ENCODE measurements at regions not wholly inside any gene's neighbourhood (a gene's known extent, or its start where the extent isn't known, plus 50 kb on each side); places are given as distances from the start of the nearest gene placed in this dataset.

- H3K27me3 ChIP-seq (ENCODE audit: control insufficient read depth in 2 of 2, insufficient read depth in 2 of 2, low read length in 2 of 2), result peaks cover 0 to 2% of the 10 kb centered on the region in 2 donors
- H3K36me3 ChIP-seq (ENCODE audit: control insufficient read depth in 2 of 2, insufficient read depth in 2 of 2, low read length in 2 of 2), result no peaks in the 10 kb centered on the region
- H3K4me1 ChIP-seq (ENCODE audit: control insufficient read depth in 2 of 2, insufficient read depth in 2 of 2, low read length in 2 of 2), result no peaks in the 10 kb centered on the region
- no peak overlapping the region for H3K27ac ChIP-seq (ENCODE audit: low read depth in 2 of 2, low read length in 2 of 2)
- no peak overlapping the region for H3K4me3 ChIP-seq (ENCODE audit: low read length in 2 of 2)
- H3K9me3 ChIP-seq (ENCODE audit: control insufficient read depth in 2 of 2, low read length in 2 of 2), result no peaks in the 10 kb centered on the region
- no peak overlapping the region for H3K9ac ChIP-seq (ENCODE audit: low read depth in 1 of 2, low read length in 2 of 2)
Measured at GRCh38 chr10:118915161-118915560, 114.4 kb upstream of the NANOS1 start.

DNA sequence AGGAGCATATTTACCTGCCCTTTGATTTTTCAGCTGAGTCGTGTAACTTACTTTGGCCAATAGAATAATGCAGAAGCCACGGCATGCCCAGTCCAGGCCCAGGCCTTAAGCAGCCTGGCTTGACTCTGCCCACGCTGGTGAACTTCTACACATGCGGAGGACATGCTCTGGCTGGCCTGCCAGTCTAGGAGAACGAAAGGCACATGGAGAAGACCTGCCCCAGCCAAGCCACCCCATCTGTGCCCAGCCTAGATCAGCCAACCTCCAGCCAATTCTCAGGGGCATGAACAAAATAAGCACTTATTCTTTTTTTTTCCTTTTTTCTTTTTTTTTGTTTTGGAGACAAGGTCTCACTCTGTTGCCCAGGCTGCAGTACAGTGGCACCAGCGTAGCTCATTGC is 112.7 kb upstream of the NANOS1 start:
- Histone ChIP-seq H3K4me1 (ENCODE audit: control insufficient read depth in 2 of 2, insufficient read depth in 2 of 2, low read length in 2 of 2) (no peaks in the 10 kb centered on the region), H3K9ac (ENCODE audit: low read depth in 1 of 2, low read length in 2 of 2) (no peak overlapping the region), H3K36me3 (ENCODE audit: control insufficient read depth in 2 of 2, insufficient read depth in 2 of 2, low read length in 2 of 2) (no peaks in the 10 kb centered on the region), H3K4me3 (ENCODE audit: low read length in 2 of 2) (no peak overlapping the region), H3K27ac (ENCODE audit: low read depth in 2 of 2, low read length in 2 of 2) (no peak overlapping the region), H3K27me3 (ENCODE audit: control insufficient read depth in 2 of 2, insufficient read depth in 2 of 2, low read length in 2 of 2) (peaks cover 0 to 2% of the 10 kb centered on the region in 2 donors), H3K9me3 (ENCODE audit: control insufficient read depth in 2 of 2, low read length in 2 of 2) (no peaks in the 10 kb centered on the region)

- H3K4me3 ChIP-seq (ENCODE audit: low read length in 2 of 2), result no peak overlapping the region
- no peaks in the 10 kb centered on the region for H3K36me3 ChIP-seq (ENCODE audit: control insufficient read depth in 2 of 2, insufficient read depth in 2 of 2, low read length in 2 of 2)
- peaks cover 0 to 2% of the 10 kb centered on the region in 2 donors for H3K27me3 ChIP-seq (ENCODE audit: control insufficient read depth in 2 of 2, insufficient read depth in 2 of 2, low read length in 2 of 2)
- no peak overlapping the region for H3K9ac ChIP-seq (ENCODE audit: low read depth in 1 of 2, low read length in 2 of 2)
- peaks cover 0 to 2% of the 10 kb centered on the region in 2 donors for H3K4me1 ChIP-seq (ENCODE audit: control insufficient read depth in 2 of 2, insufficient read depth in 2 of 2, low read length in 2 of 2)
- no peak overlapping the region for H3K27ac ChIP-seq (ENCODE audit: low read depth in 2 of 2, low read length in 2 of 2)
- H3K9me3 ChIP-seq (ENCODE audit: control insufficient read depth in 2 of 2, low read length in 2 of 2), result no peaks in the 10 kb centered on the region
Measured at GRCh38 chr10:118917701-118918100, 111.8 kb upstream of the NANOS1 start.

DNA sequence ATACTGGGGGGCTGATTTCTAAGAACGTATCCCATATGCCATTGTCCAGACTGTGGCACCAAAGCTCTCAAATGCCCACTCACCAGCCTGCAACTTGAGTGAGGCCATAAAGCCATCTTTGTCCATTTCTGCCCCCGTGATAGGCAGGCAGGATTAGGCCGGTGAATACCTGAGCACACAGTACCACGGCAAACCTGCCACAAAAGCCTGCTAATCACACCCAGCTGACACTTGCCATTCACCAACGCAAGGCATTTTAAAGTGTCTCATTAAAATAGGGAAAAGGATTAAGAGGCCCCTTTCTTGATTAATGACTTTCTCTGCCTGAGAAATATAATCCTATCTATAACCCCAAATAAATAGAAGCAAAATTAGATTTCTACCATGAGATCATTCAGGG is 111.4 kb upstream of the NANOS1 start:
- Histone ChIP-seq H3K4me1 (ENCODE audit: control insufficient read depth in 2 of 2, insufficient read depth in 2 of 2, low read length in 2 of 2) (peaks cover 0 to 2% of the 10 kb centered on the region in 2 donors), H3K9ac (ENCODE audit: low read depth in 1 of 2, low read length in 2 of 2) (no peak overlapping the region), H3K27me3 (ENCODE audit: control insufficient read depth in 2 of 2, insufficient read depth in 2 of 2, low read length in 2 of 2) (peaks cover 0 to 2% of the 10 kb centered on the region in 2 donors), H3K9me3 (ENCODE audit: control insufficient read depth in 2 of 2, low read length in 2 of 2) (no peaks in the 10 kb centered on the region), H3K36me3 (ENCODE audit: control insufficient read depth in 2 of 2, insufficient read depth in 2 of 2, low read length in 2 of 2) (no peaks in the 10 kb centered on the region), H3K4me3 (ENCODE audit: low read length in 2 of 2) (no peak overlapping the region), H3K27ac (ENCODE audit: low read depth in 2 of 2, low read length in 2 of 2) (no peak overlapping the region)

DNA sequence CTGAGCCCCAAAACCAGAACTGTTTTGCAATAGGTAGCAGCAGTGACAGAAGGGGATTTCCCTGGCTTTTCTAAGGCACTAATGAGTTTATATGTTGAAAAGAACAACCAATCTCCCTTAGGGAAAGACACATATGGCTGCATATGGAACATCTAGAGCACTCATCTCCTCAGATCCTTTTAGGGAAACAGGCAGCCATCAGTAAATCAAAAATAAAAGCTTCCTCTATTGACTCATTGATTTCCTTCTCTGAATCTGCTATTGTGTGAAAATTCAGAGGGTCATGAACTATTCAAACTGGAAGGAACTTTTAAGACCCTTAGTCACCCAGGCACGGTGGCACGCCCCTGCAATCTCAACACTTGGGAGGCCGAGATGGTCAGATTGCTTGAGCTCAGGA is 110.9 kb upstream of the NANOS1 start:
- Histone ChIP-seq H3K9ac (ENCODE audit: low read depth in 1 of 2, low read length in 2 of 2) (no peak overlapping the region), H3K4me1 (ENCODE audit: control insufficient read depth in 2 of 2, insufficient read depth in 2 of 2, low read length in 2 of 2) (peaks cover 0 to 2% of the 10 kb centered on the region in 2 donors), H3K9me3 (ENCODE audit: control insufficient read depth in 2 of 2, low read length in 2 of 2) (no peaks in the 10 kb centered on the region), H3K27ac (ENCODE audit: low read depth in 2 of 2, low read length in 2 of 2) (no peak overlapping the region), H3K36me3 (ENCODE audit: control insufficient read depth in 2 of 2, insufficient read depth in 2 of 2, low read length in 2 of 2) (no peaks in the 10 kb centered on the region), H3K27me3 (ENCODE audit: control insufficient read depth in 2 of 2, insufficient read depth in 2 of 2, low read length in 2 of 2) (peaks cover 0 to 2% of the 10 kb centered on the region in 2 donors), H3K4me3 (ENCODE audit: low read length in 2 of 2) (no peak overlapping the region)

- Histone ChIP-seq H3K9me3 (ENCODE audit: control insufficient read depth in 2 of 2, low read length in 2 of 2) (no peaks in the 10 kb centered on the region), H3K36me3 (ENCODE audit: control insufficient read depth in 2 of 2, insufficient read depth in 2 of 2, low read length in 2 of 2) (no peaks in the 10 kb centered on the region), H3K4me1 (ENCODE audit: control insufficient read depth in 2 of 2, insufficient read depth in 2 of 2, low read length in 2 of 2) (peaks cover 0 to 2% of the 10 kb centered on the region in 2 donors), H3K27ac (ENCODE audit: low read depth in 2 of 2, low read length in 2 of 2) (no peak overlapping the region), H3K9ac (ENCODE audit: low read depth in 1 of 2, low read length in 2 of 2) (no peak overlapping the region), H3K4me3 (ENCODE audit: low read length in 2 of 2) (no peak overlapping the region), H3K27me3 (ENCODE audit: control insufficient read depth in 2 of 2, insufficient read depth in 2 of 2, low read length in 2 of 2) (peaks cover 0 to 2% of the 10 kb centered on the region in 2 donors)
Measured at GRCh38 chr10:118920206-118920605, 109.3 kb upstream of the NANOS1 start.

- no peaks in the 10 kb centered on the region for H3K27me3 ChIP-seq (ENCODE audit: control insufficient read depth in 2 of 2, insufficient read depth in 2 of 2, low read length in 2 of 2)
- no peak overlapping the region for H3K4me3 ChIP-seq (ENCODE audit: low read length in 2 of 2)
- H3K36me3 ChIP-seq (ENCODE audit: control insufficient read depth in 2 of 2, insufficient read depth in 2 of 2, low read length in 2 of 2), result no peaks in the 10 kb centered on the region
- H3K27ac ChIP-seq (ENCODE audit: low read depth in 2 of 2, low read length in 2 of 2), result no peak overlapping the region
- no peak overlapping the region for H3K9ac ChIP-seq (ENCODE audit: low read depth in 1 of 2, low read length in 2 of 2)
- H3K9me3 ChIP-seq (ENCODE audit: control insufficient read depth in 2 of 2, low read length in 2 of 2), result no peaks in the 10 kb centered on the region
- H3K4me1 ChIP-seq (ENCODE audit: control insufficient read depth in 2 of 2, insufficient read depth in 2 of 2, low read length in 2 of 2), result peaks cover 0 to 2% of the 10 kb centered on the region in 2 donors
Measured at GRCh38 chr10:118922226-118922625, 107.3 kb upstream of the NANOS1 start.

DNA sequence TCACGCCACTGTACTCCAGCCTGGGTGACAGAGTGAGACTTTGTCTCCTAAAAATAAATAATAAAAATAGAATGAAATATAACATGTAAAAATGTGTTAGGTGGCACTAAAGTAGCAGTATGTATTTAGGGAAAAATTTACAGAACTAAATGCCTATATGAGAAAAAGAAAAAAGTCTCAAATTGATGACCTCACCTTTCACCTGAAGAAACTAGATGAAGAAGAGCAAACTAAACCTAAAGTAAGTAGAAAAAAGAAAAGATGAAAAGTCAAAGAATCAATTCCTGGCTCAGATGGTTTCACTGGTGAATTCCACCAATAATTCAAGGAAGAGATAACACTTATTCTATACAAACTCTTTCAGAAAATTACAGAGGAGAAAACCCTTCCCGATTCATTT is 106.5 kb upstream of the NANOS1 start:
- H3K9me3 ChIP-seq (ENCODE audit: control insufficient read depth in 2 of 2, low read length in 2 of 2), result no peaks in the 10 kb centered on the region
- H3K36me3 ChIP-seq (ENCODE audit: control insufficient read depth in 2 of 2, insufficient read depth in 2 of 2, low read length in 2 of 2), result no peaks in the 10 kb centered on the region
- H3K27me3 ChIP-seq (ENCODE audit: control insufficient read depth in 2 of 2, insufficient read depth in 2 of 2, low read length in 2 of 2), result no peaks in the 10 kb centered on the region
- no peak overlapping the region for H3K4me3 ChIP-seq (ENCODE audit: low read length in 2 of 2)
- H3K9ac ChIP-seq (ENCODE audit: low read depth in 1 of 2, low read length in 2 of 2), result no peak overlapping the region
- H3K4me1 ChIP-seq (ENCODE audit: control insufficient read depth in 2 of 2, insufficient read depth in 2 of 2, low read length in 2 of 2), result peaks cover 0 to 2% of the 10 kb centered on the region in 2 donors
- H3K27ac ChIP-seq (ENCODE audit: low read depth in 2 of 2, low read length in 2 of 2), result no peak overlapping the region

GRCh38 chr10:118924493-118924892 is 105.0 kb upstream of the NANOS1 start:
- H3K4me3 ChIP-seq (ENCODE audit: low read length in 2 of 2), result no peak overlapping the region
- no peak overlapping the region for H3K9ac ChIP-seq (ENCODE audit: low read depth in 1 of 2, low read length in 2 of 2)
- H3K4me1 ChIP-seq (ENCODE audit: control insufficient read depth in 2 of 2, insufficient read depth in 2 of 2, low read length in 2 of 2), result peaks cover 0 to 2% of the 10 kb centered on the region in 2 donors

DNA sequence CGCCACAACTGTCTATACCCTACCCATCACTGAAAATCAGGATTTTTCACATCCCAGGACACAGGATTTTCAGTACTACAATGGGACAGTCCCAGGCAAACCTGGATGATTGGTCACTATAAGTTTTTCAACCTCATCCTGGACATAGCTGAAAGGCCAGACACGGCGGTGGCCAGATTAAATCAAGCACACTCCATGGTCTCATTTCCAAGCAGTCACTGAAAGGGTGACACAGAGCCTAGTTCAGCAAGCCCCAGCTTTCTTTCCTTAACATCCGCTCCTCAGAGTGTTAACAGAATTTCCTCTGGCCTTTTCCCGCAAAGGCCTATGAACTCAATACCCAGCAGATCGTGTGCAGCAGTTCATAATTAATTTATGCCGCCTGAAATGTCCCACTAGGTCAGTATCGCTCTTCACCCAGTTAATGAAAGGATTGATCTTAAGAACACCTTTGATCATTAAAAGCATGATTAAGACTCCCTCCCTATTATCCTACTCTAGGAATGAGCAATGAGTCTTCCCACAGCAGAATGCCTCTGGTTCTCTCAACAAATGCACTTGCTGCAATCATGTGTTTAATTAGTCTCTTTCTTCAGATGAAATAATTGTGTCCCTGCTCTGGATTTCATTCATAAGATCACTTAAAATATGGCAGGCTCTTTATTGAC is 104.0 kb upstream of the NANOS1 start:
- H3K36me3 ChIP-seq (ENCODE audit: control insufficient read depth in 2 of 2, insufficient read depth in 2 of 2, low read length in 2 of 2), result no peaks in the 10 kb centered on the region
- H3K4me1 ChIP-seq (ENCODE audit: control insufficient read depth in 2 of 2, insufficient read depth in 2 of 2, low read length in 2 of 2), result peaks cover 0 to 2% of the 10 kb centered on the region in 2 donors
- H3K4me3 ChIP-seq (ENCODE audit: low read length in 2 of 2), result no peak overlapping the region
- H3K9me3 ChIP-seq (ENCODE audit: control insufficient read depth in 2 of 2, low read length in 2 of 2), result no peaks in the 10 kb centered on the region
- H3K27me3 ChIP-seq (ENCODE audit: control insufficient read depth in 2 of 2, insufficient read depth in 2 of 2, low read length in 2 of 2), result no peaks in the 10 kb centered on the region
- H3K9ac ChIP-seq (ENCODE audit: low read depth in 1 of 2, low read length in 2 of 2), result no peak overlapping the region
- H3K27ac ChIP-seq (ENCODE audit: low read depth in 2 of 2, low read length in 2 of 2), result no peak overlapping the region

More at GRCh38 chr10:118924493-118924892, 105.0 kb upstream of the NANOS1 start:
- H3K36me3 ChIP-seq (ENCODE audit: control insufficient read depth in 2 of 2, insufficient read depth in 2 of 2, low read length in 2 of 2), result no peaks in the 10 kb centered on the region
- H3K27ac ChIP-seq (ENCODE audit: low read depth in 2 of 2, low read length in 2 of 2), result no peak overlapping the region
- H3K9me3 ChIP-seq (ENCODE audit: control insufficient read depth in 2 of 2, low read length in 2 of 2), result no peaks in the 10 kb centered on the region
- H3K27me3 ChIP-seq (ENCODE audit: control insufficient read depth in 2 of 2, insufficient read depth in 2 of 2, low read length in 2 of 2), result no peaks in the 10 kb centered on the region

Data from mucosa of rectum (tissue), 2 donors.